HG03342 (cell line): ENCODE measurements at regions not wholly inside any gene's neighbourhood (a gene's known extent, or its start where the extent isn't known, plus 50 kb on each side); places are given as distances from the start of the nearest gene placed in this dataset.
A peak's percentile ranks its signal among the peaks of the same experiment; 100 is the strongest.

Experiments used
- ATAC-seq: cut with Tn5 transposase; IDR thresholded peaks from one replicate; pipeline ENCODE4 v1.9.1; 2021; ENCODE audit warnings: mild to moderate bottlenecking, moderate library complexity; ENCODE audit not compliant: unreplicated experiment

DNA sequence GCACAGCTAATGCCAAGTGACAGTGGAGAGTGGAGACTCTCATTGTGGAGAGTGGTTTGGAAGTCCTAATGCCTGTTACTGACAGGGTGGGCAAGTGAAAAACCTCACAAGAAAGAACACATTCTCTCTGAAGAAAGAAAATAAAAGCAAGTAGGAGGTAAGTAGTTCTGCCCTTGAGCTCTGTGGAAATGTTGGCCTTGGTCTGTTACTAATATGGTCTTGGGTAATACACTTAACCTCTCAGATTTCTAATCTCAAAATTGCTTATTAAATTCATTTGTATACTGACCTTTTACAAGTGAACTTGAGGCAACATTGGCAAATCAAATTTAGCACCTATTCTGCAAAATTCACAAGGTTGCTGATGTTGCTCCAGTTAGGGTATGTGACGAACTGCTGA, 291.6 kb upstream of the CBLB start:
- no peak for ATAC-seq

DNA sequence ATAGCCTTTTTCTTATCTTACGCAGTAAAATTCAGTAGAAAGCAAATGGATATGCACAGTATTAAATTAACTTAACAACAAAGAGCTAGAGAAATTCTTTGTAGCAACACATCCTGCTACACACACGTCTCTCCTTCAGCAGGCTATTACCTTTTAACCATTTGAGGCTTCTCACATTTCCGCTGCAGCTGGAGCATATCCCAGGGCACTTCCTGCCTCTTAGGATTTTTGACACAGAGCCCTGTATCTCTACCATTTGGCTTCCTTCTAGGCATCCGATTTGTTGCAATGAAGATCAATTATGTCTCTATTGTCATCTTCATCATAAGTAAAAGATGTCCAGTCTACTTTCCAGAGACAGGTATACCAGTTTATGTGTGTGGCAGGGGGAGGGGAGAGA, 292.4 kb upstream of the CBLB start:
- no peak for ATAC-seq

GRCh38 chr3:106167728-106168127, 298.9 kb upstream of the CBLB start:
- ATAC-seq = no peak

DNA sequence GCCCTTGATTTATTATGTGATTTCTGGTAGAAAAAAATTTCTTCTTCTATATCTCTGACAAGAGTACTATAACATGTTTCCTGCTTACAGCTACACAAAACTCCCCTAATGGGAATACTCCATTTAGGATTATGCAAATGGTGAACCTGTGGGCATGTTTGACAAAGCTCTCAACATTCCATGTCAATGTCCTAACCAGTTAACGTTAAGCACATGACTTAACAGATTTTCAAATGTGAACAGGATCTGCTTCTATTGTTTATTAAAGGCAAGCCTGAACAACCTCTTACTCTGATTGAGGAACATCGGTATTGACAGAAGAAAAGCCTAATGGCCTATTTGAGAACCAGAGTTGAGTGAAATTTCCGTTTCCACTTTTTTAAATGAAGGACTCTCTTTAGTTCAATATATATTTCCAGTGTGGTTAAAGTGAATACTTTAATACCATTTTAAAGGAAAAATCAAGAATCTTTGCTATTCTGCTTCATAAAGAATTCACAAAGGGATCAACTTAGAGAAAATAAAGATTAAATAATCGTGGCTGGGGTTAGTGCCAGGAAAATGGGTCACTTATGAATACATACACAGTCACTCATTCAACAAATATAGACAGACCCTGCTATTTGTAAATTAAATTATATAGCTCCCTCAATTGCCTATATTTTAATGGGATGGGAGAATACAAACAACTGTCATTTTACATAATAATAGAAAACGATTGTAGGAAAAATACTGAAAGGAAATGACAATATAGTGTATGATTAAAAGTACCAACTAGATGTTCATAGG, 300.3 kb upstream of the CBLB start:
- no peak for ATAC-seq

- ATAC-seq = no peak
These were observed 301.8 kb upstream of the CBLB start for GRCh38 chr3:106170636-106171035.

DNA sequence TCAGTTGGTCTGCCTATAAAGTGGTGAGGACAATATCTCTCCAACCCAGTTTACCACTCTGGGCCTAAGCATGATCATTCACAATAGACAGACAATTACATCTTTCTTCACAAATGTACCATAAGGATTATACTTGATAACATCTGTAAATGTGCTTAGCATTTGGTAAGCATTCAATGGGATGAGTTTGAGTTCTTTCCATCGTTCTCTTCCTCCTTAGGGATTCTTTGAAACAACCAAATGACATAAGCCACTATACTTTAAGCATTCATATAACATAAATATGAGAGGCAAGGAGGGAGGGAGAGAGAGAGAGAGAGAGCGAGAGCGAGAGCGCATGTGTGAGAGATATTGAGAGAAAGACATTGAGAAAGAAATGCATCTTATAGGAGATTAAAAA, 303.3 kb upstream of the CBLB start:
- no peak for ATAC-seq

DNA sequence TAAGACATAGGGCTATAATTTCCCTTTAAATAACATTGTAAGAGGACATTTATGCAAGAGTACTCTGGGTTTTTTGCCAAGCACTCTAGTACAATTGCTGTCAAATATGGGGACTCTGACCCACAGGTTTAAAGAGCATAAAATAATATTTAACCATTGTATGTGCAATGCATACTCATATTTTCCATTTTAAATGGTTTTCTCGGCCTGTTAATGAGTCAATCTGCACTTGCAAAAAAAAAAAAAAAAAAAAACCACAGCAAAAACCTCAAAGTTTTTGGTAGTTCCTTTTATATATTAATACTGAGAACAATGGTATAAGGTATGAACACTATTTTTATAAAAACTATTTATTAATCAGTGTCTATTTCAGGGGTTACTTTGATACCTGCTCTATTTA, 304.0 kb upstream of the CBLB start:
- ATAC-seq = peak; percentile 61

DNA sequence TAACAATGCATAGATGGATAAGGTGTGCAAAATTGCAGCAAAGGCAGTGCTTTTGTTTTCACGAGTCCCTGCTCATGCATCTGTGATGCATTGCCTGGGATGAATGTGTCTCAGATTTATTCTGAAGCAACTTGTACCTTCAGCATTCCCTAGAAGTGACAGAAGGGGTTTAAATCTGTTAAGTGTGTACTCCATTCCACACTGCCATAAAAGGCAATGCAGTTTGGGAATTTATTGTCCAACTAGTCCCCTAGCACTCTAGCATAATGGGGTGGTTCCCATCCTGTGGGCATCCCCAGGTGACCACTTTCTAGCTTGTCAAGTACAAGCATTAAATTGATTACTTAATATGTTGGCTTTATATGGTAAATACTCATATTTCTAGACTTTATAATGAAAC, 306.5 kb upstream of the CBLB start:
- ATAC-seq = no peak

DNA sequence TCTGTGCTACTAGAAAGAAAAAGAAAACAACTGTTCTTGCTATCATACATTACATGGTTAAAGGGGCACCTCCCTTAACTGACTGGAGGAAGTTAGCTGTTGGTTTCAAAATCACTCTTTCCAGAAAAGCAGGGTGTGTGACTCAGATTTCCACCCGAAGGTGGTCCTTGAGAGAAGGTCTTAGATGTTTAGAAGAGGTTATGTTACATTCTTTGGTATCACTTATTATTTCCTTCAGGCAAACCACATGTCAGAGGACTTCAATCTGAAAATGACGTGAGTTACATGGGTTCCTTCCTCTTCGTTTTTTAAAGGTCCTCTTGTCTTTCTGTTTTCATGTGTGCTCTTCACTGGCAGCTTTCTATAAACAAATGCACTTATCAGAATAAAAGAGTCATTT, 307.9 kb upstream of the CBLB start:
- ATAC-seq = peak; percentile 88

- no peak for ATAC-seq
These were observed 314.2 kb upstream of the CBLB start for GRCh38 chr3:106182950-106183511.

GRCh38 chr3:106183762-106184391, 315.1 kb upstream of the CBLB start:
- ATAC-seq = peak; percentile 38

- ATAC-seq = peak; percentile 94
These were observed 316.0 kb upstream of the CBLB start for GRCh38 chr3:106184540-106185457.

- ATAC-seq = no peak
These were observed 317.1 kb upstream of the CBLB start for GRCh38 chr3:106185949-106186348.

DNA sequence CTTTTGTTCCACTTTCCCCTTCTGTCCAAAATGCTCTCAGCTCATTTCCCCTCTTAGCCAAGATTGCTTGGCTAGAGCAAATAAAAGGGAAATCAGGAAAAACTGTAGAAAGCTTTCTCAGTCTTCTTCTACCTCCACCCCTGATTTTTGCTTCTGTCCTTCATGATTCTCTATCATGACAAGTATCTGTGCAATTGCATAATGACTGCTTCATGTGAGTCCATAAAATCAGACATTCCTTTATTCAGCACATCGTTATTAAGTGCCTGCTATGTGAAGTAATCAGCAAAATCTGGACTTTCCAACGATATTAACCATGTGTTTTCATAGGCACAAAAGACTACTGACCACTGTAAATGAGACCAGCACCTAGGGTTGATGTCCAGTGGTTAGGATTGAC, 321.5 kb upstream of the CBLB start:
- ATAC-seq = no peak

DNA sequence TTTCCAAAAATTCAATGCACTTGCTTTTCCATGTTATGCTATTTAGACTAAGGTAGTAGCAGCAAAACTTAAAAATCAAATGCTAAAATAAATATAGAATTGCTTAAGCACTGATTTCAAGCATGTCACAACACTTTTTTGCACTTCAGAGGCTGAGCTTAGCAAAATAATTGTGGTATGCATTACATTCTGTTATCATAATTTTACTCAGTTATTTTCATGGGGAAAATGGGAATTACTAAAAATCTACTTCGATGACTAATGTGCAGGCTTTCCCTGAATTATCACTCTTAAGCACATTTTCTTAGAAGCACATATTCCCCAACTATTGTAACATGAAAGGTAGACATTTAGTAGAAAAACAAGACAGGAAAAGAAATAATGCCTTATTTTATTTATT, 322.4 kb upstream of the CBLB start:
- no peak for ATAC-seq

DNA sequence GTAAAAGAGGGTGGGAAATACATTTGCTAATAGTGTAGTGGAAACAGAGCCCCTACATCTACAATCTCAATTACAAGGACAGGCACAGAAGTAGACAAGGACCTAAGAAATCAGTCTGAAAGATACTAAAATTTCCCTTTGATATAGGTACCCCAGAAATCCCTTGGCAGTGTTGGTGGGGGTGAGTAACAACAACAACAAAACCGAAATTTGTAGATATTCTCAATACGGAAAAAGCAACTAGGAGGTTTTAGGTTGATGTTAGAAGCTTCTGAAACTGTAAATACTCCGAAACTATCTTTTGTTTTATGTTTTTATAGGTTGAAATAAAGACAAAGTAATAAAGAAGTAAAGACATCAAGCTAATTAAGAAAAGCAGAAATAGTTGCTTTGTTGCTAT, 323.1 kb upstream of the CBLB start:
- ATAC-seq = no peak

- no peak for ATAC-seq
These were observed 325.1 kb upstream of the CBLB start for GRCh38 chr3:106193876-106194275.

DNA sequence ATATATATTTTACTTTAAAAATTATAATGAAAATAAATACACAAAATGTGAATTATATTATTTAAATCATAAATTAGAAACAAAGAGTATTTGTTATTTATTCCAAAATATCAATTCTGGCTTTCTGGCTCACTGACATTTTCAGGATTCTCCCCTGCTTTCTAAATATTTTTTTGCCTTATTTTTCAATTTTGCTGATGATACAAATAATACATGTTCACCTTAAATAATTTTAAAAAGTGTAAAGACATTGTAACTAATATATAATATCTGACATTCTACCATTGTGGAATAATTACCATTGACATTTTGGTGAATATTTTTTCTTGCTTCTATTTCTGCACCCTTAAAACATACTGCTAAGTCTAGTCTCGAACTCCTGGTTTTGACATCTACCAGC, 325.9 kb upstream of the CBLB start:
- ATAC-seq = no peak

DNA sequence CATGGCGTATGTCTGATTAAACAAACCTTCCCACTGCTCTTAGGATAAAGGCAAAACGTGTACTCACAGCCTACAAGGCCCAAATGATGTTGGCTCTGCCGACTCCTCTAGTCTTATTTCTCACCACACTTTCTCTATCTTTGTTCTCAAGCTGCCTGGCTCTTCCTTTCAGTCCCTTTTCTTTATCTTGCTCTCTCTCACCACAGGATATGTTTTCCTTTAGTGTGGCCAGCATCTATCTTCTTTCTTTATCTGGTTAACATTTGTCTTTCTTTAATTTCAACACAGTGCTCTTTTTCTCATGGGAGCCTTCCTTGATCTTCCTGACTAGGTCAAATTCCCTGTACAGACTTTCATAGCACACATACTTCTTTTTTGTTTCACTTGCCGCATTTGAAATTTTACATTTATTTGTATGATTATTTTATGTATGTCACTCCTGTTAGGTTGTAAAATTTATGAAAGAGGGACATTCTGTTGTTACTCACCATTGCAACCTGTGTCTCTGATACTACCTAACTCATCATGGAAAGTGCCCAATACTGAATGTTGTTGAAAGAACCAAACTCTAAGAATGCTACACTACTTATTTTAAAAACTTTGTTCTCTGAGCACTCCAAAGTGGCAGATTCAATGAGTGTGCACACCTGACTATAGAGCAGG, 328.9 kb upstream of the CBLB start:
- ATAC-seq = no peak

DNA sequence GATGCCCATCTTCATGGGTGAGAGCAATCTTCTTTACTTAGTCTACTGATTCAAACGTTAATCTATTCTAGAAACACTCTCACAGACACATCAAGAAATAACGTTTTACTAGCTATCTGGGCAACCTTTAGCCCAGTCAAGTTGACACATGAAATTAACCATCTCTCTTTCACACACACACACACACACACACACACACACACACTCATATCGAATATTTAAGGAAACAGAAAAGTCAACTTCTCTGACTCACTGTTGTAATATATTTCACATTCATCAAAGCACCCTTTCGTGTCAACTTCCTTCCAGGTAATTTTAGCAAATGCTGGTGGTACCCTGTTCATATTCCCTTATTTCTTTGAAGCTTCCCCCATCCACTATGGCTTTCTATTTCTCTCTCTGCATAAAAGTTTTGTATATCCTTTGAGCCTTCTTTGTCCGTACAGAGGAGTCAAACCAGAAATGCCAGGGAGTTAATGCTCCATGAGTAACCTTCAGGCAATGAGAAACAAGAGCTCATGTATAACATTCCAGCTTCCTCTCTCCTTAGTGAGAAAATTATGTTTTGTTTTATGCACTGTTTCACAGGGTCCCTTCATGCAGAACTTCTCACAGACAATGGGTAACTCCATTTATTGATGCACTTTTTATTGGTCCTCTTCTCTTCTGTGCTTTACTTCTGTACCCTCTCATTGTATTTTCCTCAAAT, 335.5 kb upstream of the CBLB start:
- no peak for ATAC-seq
